ENCODE measurements at regions not wholly inside any gene's neighbourhood (a gene's known extent, or its start where the extent isn't known, plus 50 kb on each side); places are given as distances from the start of the nearest gene placed in this dataset.

DNA sequence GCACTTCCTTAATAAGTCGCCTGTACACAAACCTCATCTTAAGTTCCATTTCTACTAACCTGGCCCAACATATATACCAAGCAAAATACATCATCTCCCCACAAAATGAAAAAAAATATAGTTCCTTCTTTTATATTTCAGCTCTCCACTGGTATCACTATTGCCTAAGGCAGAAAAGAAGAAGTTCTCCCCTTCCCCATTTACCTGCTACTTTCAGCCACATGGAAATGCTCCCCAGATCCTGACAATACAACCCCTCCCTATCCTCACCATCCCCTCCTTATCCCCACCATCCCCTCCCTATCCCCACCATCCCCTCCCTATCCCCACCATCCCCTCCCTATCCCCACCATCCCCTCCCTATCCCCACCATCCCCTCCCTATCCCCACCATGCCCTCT lies 175.7 kb downstream of the LINC00237 start:
- Histone ChIP-seq H3K9me3 (ENCODE audit: control insufficient read depth in 2 of 2, insufficient read depth in 1 of 2, low read depth in 1 of 2, low read length in 1 of 2) (no peaks in the 10 kb centered on the region), H3K27ac (ENCODE audit: low read depth in 2 of 2, low read length in 1 of 2) (no peak overlapping the region), H3K27me3 (ENCODE audit: control insufficient read depth in 1 of 2, insufficient read depth in 2 of 2, low read length in 2 of 2) (peaks cover 0 to 3% of the 10 kb centered on the region in 2 donors), H3K36me3 (ENCODE audit: control insufficient read depth in 2 of 2, insufficient read depth in 2 of 2, low read length in 1 of 2) (no peaks in the 10 kb centered on the region), H3K4me3 (ENCODE audit: low read depth in 1 of 2, low read length in 2 of 2) (no peak overlapping the region), H3K4me1 (ENCODE audit: control insufficient read depth in 2 of 2, insufficient read depth in 2 of 2, low read length in 1 of 2) (no peaks in the 10 kb centered on the region)
- 71 to 90% methylated on average over 1 of the region's 1 CpG for WGBS, 2 donors

DNA sequence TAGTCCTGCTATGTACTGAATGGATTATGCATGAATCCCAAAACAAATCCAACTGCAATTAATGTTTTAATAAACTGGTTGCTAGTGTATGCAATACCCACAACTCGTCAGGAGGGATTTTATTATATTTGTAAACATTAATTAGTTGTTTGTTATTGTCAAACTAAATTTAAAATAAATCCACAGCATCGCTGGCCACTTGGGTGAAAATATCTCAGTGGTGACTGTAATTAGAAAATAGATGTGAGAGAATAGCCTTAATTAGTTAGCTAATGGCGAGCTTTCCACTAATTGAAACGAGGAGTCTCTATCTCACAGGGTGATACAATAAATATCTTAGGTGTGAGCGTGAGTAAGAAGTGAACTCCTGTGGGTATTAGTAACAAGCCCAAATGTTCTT lies 176.8 kb downstream of the LINC00237 start:
- Histone ChIP-seq H3K27me3 (ENCODE audit: control insufficient read depth in 1 of 2, insufficient read depth in 2 of 2, low read length in 2 of 2) (peaks cover 0 to 3% of the 10 kb centered on the region in 2 donors), H3K27ac (ENCODE audit: low read depth in 2 of 2, low read length in 1 of 2) (no peak overlapping the region), H3K4me3 (ENCODE audit: low read depth in 1 of 2, low read length in 2 of 2) (no peak overlapping the region), H3K36me3 (ENCODE audit: control insufficient read depth in 2 of 2, insufficient read depth in 2 of 2, low read length in 1 of 2) (no peaks in the 10 kb centered on the region), H3K4me1 (ENCODE audit: control insufficient read depth in 2 of 2, insufficient read depth in 2 of 2, low read length in 1 of 2) (no peaks in the 10 kb centered on the region), H3K9me3 (ENCODE audit: control insufficient read depth in 2 of 2, insufficient read depth in 1 of 2, low read depth in 1 of 2, low read length in 1 of 2) (no peaks in the 10 kb centered on the region)
- 53% methylated on average over 5 of the region's 5 CpGs for WGBS, 2 donors

DNA sequence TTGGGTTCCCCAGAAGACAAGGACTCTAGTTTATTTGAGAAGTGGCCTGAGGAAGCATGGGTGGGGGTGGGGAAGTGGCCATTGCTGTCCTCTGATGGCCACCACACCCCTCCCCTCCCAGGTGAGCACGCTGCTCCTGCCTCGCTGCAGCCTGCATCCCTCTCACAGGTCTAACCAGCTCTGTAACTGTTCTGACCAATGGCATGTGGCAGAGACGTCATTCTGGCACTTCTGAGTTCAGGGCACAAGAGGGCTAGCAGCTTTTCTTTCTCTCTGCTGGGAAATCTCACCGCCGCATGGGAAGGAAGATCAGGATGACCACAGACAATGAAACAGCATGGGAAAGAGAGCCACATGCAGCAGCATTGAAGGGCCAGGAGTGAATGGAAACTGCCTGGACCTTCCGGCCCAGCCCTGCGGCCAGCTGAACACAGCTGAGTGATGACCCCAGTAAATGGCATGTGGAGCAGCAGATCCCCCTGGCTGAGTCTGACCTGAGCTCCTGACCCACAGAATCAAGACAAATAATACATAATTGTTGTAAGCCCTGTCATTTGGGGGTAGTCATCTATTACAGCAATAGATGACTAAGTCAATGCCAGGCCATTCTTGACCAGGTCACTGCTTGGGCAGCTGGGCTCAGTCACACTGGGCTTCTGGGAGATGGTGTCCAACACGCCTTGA lies 179.8 kb downstream of the LINC00237 start:
- H3K27me3 ChIP-seq (ENCODE audit: control insufficient read depth in 1 of 2, insufficient read depth in 2 of 2, low read length in 2 of 2) = peaks cover 0 to 3% of the 10 kb centered on the region in 2 donors
- H3K36me3 ChIP-seq (ENCODE audit: control insufficient read depth in 2 of 2, insufficient read depth in 2 of 2, low read length in 1 of 2) = no peaks in the 10 kb centered on the region
- 68 to 69% methylated on average over 8 of the region's 8 CpGs for WGBS, 2 donors
- H3K9me3 ChIP-seq (ENCODE audit: control insufficient read depth in 2 of 2, insufficient read depth in 1 of 2, low read depth in 1 of 2, low read length in 1 of 2) = no peaks in the 10 kb centered on the region
- no peak overlapping the region for H3K4me3 ChIP-seq (ENCODE audit: low read depth in 1 of 2, low read length in 2 of 2)
- no peak overlapping the region for H3K27ac ChIP-seq (ENCODE audit: low read depth in 2 of 2, low read length in 1 of 2)
- no peaks in the 10 kb centered on the region for H3K4me1 ChIP-seq (ENCODE audit: control insufficient read depth in 2 of 2, insufficient read depth in 2 of 2, low read length in 1 of 2)

DNA sequence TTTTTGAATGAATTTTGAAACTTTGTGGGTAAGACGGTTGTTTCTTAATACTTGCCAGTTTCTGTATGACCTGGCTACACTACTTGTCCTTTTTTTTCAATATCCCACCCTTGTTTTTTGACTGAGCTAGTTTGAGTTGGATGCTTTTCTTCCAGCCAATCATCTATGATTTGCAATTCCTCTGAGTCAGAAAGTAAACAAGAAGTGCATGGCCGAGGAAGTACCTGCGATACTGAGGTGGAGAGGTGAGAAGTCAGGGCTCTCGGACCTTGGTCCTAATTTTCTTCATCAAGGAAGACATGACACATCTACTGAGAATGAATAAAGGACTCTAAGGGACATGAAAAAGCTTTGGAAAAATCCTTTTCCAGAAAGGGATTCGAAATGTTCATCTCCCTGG lies 185.7 kb downstream of the LINC00237 start:
- H3K27me3 ChIP-seq (ENCODE audit: control insufficient read depth in 1 of 2, insufficient read depth in 2 of 2, low read length in 2 of 2) = no peaks in the 10 kb centered on the region
- no peak overlapping the region for H3K27ac ChIP-seq (ENCODE audit: low read depth in 2 of 2, low read length in 1 of 2)
- 57 to 65% methylated on average over 5 of the region's 5 CpGs for WGBS, 2 donors
- no peaks in the 10 kb centered on the region for H3K9me3 ChIP-seq (ENCODE audit: control insufficient read depth in 2 of 2, insufficient read depth in 1 of 2, low read depth in 1 of 2, low read length in 1 of 2)
- no peak overlapping the region for H3K4me3 ChIP-seq (ENCODE audit: low read depth in 1 of 2, low read length in 2 of 2)
- H3K36me3 ChIP-seq (ENCODE audit: control insufficient read depth in 2 of 2, insufficient read depth in 2 of 2, low read length in 1 of 2) = no peaks in the 10 kb centered on the region
- H3K4me1 ChIP-seq (ENCODE audit: control insufficient read depth in 2 of 2, insufficient read depth in 2 of 2, low read length in 1 of 2) = no peaks in the 10 kb centered on the region

DNA sequence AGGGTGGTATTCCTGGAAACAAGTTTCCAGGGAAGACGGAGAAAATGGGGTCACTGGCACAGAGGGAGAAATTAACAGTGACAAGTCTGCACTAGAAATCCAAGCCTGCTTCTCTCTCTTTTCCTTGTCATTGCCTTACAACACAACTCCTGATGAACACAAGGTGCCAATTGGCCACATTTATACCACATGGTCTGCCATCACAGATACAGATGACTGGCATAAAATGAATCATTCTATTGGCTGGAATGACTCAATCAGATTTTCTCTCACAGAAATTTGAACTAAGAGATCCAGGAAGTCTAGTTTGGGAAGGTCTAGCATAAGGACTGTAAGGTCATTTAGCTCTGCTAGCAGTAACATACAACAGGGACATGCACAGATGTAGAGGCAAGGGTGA lies 190.3 kb downstream of the LINC00237 start:
- no peaks in the 10 kb centered on the region for H3K4me1 ChIP-seq (ENCODE audit: control insufficient read depth in 2 of 2, insufficient read depth in 2 of 2, low read length in 1 of 2)
- no peak overlapping the region for H3K4me3 ChIP-seq (ENCODE audit: low read depth in 1 of 2, low read length in 2 of 2)
- H3K36me3 ChIP-seq (ENCODE audit: control insufficient read depth in 2 of 2, insufficient read depth in 2 of 2, low read length in 1 of 2) = no peaks in the 10 kb centered on the region
- no peak overlapping the region for H3K27ac ChIP-seq (ENCODE audit: low read depth in 2 of 2, low read length in 1 of 2)
- no peaks in the 10 kb centered on the region for H3K27me3 ChIP-seq (ENCODE audit: control insufficient read depth in 1 of 2, insufficient read depth in 2 of 2, low read length in 2 of 2)
- WGBS, 2 donors = 37 to 72% methylated on average over 1 of the region's 1 CpG
- no peaks in the 10 kb centered on the region for H3K9me3 ChIP-seq (ENCODE audit: control insufficient read depth in 2 of 2, insufficient read depth in 1 of 2, low read depth in 1 of 2, low read length in 1 of 2)

DNA sequence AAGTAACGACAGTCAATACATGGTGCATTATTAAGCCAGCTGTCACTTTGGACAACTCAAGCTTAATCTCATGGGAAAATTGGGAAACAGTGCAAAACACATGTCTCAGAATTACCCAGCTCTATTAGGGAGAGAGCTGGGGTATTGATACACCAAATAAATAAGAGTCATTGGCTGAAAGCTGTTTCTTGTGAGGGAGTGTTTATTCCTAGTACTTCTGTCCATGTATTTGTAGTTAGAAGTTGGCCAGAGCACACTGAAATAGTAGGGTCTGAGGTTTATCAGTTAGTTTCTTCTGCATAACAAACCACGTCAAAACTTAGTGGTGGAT lies 192.0 kb upstream of the RALGAPA2 start:
- Histone ChIP-seq H3K36me3 (ENCODE audit: control insufficient read depth in 2 of 2, insufficient read depth in 2 of 2, low read length in 1 of 2) (no peaks in the 10 kb centered on the region), H3K4me3 (ENCODE audit: low read depth in 1 of 2, low read length in 2 of 2) (no peak overlapping the region), H3K9me3 (ENCODE audit: control insufficient read depth in 2 of 2, insufficient read depth in 1 of 2, low read depth in 1 of 2, low read length in 1 of 2) (no peaks in the 10 kb centered on the region), H3K4me1 (ENCODE audit: control insufficient read depth in 2 of 2, insufficient read depth in 2 of 2, low read length in 1 of 2) (no peaks in the 10 kb centered on the region), H3K27ac (ENCODE audit: low read depth in 2 of 2, low read length in 1 of 2) (no peak overlapping the region), H3K27me3 (ENCODE audit: control insufficient read depth in 1 of 2, insufficient read depth in 2 of 2, low read length in 2 of 2) (no peaks in the 10 kb centered on the region)
- 75 to 78% methylated on average over 2 of the region's 2 CpGs for WGBS, 2 donors

DNA sequence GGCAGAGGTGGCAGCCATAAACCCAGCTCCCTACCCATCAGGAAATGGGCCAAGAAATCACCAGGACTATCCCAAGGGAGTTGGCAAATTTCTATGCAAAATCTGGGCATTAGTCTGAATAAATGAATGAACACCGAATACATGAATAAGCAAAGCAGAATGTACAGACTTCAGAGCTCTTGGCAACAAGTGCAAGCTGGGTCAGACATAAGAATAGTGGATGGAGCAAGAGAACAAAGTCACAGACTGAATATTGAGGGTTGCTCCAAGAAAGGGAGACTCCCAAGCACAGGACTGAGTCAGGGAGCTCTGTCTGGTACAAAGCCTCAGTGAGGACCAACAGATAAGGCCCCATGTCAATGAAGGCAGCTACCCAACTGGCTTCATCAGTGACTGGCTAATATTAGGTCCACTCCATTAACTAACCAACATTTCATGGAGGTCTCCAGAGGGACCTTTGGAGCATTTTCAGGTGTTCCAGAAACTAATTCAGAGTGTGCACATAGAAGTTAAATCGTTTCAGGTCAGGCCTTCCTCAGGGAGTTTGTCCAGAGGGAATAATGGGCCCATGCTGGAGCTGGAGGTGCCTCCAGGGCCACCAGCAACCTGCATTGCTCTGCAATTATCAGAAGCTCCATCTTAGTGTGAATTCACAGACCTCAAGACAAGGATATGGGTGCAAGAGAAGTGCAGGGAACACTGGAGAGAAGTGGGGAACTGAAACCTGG lies 191.5 kb upstream of the RALGAPA2 start:
- WGBS, 2 donors = 72 to 85% methylated on average over 2 of the region's 2 CpGs
- H3K4me3 ChIP-seq (ENCODE audit: low read depth in 1 of 2, low read length in 2 of 2) = no peak overlapping the region
- no peak overlapping the region for H3K27ac ChIP-seq (ENCODE audit: low read depth in 2 of 2, low read length in 1 of 2)
- H3K4me1 ChIP-seq (ENCODE audit: control insufficient read depth in 2 of 2, insufficient read depth in 2 of 2, low read length in 1 of 2) = no peaks in the 10 kb centered on the region
- no peaks in the 10 kb centered on the region for H3K9me3 ChIP-seq (ENCODE audit: control insufficient read depth in 2 of 2, insufficient read depth in 1 of 2, low read depth in 1 of 2, low read length in 1 of 2)
- no peaks in the 10 kb centered on the region for H3K27me3 ChIP-seq (ENCODE audit: control insufficient read depth in 1 of 2, insufficient read depth in 2 of 2, low read length in 2 of 2)
- H3K36me3 ChIP-seq (ENCODE audit: control insufficient read depth in 2 of 2, insufficient read depth in 2 of 2, low read length in 1 of 2) = no peaks in the 10 kb centered on the region

DNA sequence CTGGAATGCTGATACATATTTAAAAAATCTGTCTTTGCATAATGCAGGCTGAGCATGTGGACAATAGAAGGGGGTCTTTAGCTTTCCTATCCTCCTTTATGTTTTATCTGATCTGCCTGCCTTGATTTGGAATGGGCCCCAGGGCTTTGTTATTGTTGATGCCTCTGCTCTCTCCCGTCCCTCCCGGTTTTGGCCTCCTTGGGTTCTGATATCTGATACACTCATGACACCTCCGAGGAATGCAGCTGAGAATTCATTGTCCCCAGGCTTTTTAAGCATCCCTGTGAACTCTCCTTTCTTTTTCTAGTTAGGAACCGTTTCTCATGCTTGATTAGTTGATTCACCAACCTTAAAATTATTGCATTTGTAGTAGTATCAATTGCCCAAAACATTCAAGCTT lies 185.5 kb upstream of the RALGAPA2 start:
- Histone ChIP-seq H3K9me3 (ENCODE audit: control insufficient read depth in 2 of 2, insufficient read depth in 1 of 2, low read depth in 1 of 2, low read length in 1 of 2) (no peaks in the 10 kb centered on the region), H3K27me3 (ENCODE audit: control insufficient read depth in 1 of 2, insufficient read depth in 2 of 2, low read length in 2 of 2) (no peaks in the 10 kb centered on the region), H3K4me1 (ENCODE audit: control insufficient read depth in 2 of 2, insufficient read depth in 2 of 2, low read length in 1 of 2) (no peaks in the 10 kb centered on the region), H3K36me3 (ENCODE audit: control insufficient read depth in 2 of 2, insufficient read depth in 2 of 2, low read length in 1 of 2) (no peaks in the 10 kb centered on the region), H3K4me3 (ENCODE audit: low read depth in 1 of 2, low read length in 2 of 2) (no peak overlapping the region), H3K27ac (ENCODE audit: low read depth in 2 of 2, low read length in 1 of 2) (no peak overlapping the region)
- 18 to 19% methylated on average over 4 of the region's 4 CpGs for WGBS, 2 donors

DNA sequence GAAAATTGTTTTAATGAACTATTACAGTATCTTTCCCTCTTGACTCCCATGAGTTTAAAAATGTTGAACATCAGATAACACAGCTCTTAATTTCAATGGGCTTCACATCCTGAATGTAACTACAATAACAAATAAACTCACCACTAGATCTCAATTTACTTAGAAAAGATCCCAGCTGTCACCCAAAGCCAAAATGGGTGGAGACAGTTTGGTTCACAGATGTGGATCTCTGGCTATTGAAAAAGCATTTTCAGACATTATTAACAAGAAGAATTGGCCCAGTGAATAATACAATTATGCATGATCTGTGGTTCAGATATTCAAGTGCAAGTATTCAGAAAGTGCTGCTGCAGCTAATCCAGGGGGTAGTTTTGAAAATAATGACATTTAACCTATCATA lies 184.7 kb upstream of the RALGAPA2 start:
- Histone ChIP-seq H3K27me3 (ENCODE audit: control insufficient read depth in 1 of 2, insufficient read depth in 2 of 2, low read length in 2 of 2) (no peaks in the 10 kb centered on the region), H3K4me1 (ENCODE audit: control insufficient read depth in 2 of 2, insufficient read depth in 2 of 2, low read length in 1 of 2) (no peaks in the 10 kb centered on the region)

DNA sequence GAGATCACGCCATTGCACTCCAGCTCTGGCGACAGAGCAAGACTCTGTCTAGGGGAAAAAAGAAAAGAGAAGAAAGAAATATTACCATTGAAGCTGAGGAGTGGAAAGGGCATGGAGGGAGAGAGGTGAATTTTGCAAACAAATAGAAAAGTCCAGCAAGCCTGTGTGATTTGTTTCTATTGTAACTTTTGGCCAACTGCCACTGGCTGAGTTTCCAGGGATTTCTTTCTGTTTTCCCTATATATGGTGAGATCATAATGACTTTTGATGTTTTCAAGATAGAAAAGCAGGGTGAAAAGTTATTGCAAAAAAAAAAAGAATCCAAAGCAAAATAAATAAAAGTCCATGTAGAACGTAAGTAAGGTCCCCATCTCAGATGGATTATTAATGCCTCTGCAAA lies 184.2 kb upstream of the RALGAPA2 start:
- no peaks in the 10 kb centered on the region for H3K27me3 ChIP-seq (ENCODE audit: control insufficient read depth in 1 of 2, insufficient read depth in 2 of 2, low read length in 2 of 2)
- H3K4me1 ChIP-seq (ENCODE audit: control insufficient read depth in 2 of 2, insufficient read depth in 2 of 2, low read length in 1 of 2) = no peaks in the 10 kb centered on the region
- WGBS, 2 donors = 63 to 66% methylated on average over 3 of the region's 3 CpGs
- no peaks in the 10 kb centered on the region for H3K36me3 ChIP-seq (ENCODE audit: control insufficient read depth in 2 of 2, insufficient read depth in 2 of 2, low read length in 1 of 2)
- no peak overlapping the region for H3K4me3 ChIP-seq (ENCODE audit: low read depth in 1 of 2, low read length in 2 of 2)
- H3K27ac ChIP-seq (ENCODE audit: low read depth in 2 of 2, low read length in 1 of 2) = no peak overlapping the region
- no peaks in the 10 kb centered on the region for H3K9me3 ChIP-seq (ENCODE audit: control insufficient read depth in 2 of 2, insufficient read depth in 1 of 2, low read depth in 1 of 2, low read length in 1 of 2)

More for the DNA sequence above, 184.7 kb upstream of the RALGAPA2 start:
- Histone ChIP-seq H3K27ac (ENCODE audit: low read depth in 2 of 2, low read length in 1 of 2) (no peak overlapping the region), H3K9me3 (ENCODE audit: control insufficient read depth in 2 of 2, insufficient read depth in 1 of 2, low read depth in 1 of 2, low read length in 1 of 2) (no peaks in the 10 kb centered on the region), H3K36me3 (ENCODE audit: control insufficient read depth in 2 of 2, insufficient read depth in 2 of 2, low read length in 1 of 2) (no peaks in the 10 kb centered on the region), H3K4me3 (ENCODE audit: low read depth in 1 of 2, low read length in 2 of 2) (no peak overlapping the region)
